HCT116 (cell line): ENCODE measurements at regions not wholly inside any gene's neighbourhood (a gene's known extent, or its start where the extent isn't known, plus 50 kb on each side); places are given as distances from the start of the nearest gene placed in this dataset.

Experiments used
- EZH2phosphoT487 ChIP-seq: fragments of 200-600 bp; IDR thresholded peaks from 2 replicates; pipeline ENCODE4 v1.6.1; 2018; ENCODE audit warnings: antibody characterized with exemption, borderline replicate concordance
- POLR2AphosphoS5 ChIP-seq: IDR thresholded peaks from 2 replicates; pipeline ENCODE4 v1.6.1; 2011; ENCODE audit warnings: mild to moderate bottlenecking, low read depth, low read length, moderate library complexity
- YY1 ChIP-seq: IDR thresholded peaks from 2 replicates; pipeline ENCODE4 v1.6.1; 2011; ENCODE audit warnings: low read length, low read depth, moderate library complexity, mild to moderate bottlenecking; ENCODE audit not compliant: insufficient replicate concordance; ENCODE audit errors: extremely low read depth
- ZNF274 ChIP-seq: fragments of 200-500 bp; sonication (Bioruptor generic); IDR thresholded peaks from 2 replicates; pipeline ENCODE4 v1.6.1; 2014; ENCODE audit warnings: mild to moderate bottlenecking, low read depth, low read length, inconsistent platforms
- TF ChIP-seq, protein P1 (sequence below), 3 experiments: fragments of 200-600 bp in 1 of 3; sonication (generic) in 1 of 3; IDR thresholded peaks in 2 of 3; conservative IDR thresholded peaks in 1 of 3; 2 replicates each; pipeline ENCODE4 v1.5.1; 2012 to 2017; ENCODE audit warnings: low read depth in 2 of 3, low read length in 2 of 3, antibody characterized with exemption in 1 of 3, borderline replicate concordance in 1 of 3, control low read depth in 1 of 3, mild to moderate bottlenecking in 1 of 3, mixed read lengths in 1 of 3, mixed run types in 1 of 3, moderate library complexity in 1 of 3; ENCODE audit not compliant: insufficient read depth in 1 of 3

DNA sequence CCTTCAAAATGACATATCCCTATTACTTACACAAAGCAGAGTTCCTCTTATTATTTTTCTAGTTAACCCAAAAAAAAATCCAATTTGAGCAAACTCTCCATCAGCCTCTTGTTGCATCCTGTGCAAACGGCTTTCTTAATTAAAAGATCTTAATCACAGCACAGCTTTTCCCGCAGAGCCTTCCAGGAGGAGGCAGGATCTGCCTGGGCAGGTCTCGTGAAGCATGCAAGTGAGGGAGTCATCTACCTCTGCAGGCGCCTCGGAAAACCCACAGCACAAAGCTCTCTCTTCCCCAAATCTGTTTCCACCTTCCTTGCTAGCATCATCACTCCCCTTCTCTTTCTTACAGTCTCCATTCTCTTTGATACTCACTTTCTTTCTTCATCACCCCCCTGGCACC, 100.4 kb downstream of the EN1 start:
- TF ChIP-seq, protein P1, sequence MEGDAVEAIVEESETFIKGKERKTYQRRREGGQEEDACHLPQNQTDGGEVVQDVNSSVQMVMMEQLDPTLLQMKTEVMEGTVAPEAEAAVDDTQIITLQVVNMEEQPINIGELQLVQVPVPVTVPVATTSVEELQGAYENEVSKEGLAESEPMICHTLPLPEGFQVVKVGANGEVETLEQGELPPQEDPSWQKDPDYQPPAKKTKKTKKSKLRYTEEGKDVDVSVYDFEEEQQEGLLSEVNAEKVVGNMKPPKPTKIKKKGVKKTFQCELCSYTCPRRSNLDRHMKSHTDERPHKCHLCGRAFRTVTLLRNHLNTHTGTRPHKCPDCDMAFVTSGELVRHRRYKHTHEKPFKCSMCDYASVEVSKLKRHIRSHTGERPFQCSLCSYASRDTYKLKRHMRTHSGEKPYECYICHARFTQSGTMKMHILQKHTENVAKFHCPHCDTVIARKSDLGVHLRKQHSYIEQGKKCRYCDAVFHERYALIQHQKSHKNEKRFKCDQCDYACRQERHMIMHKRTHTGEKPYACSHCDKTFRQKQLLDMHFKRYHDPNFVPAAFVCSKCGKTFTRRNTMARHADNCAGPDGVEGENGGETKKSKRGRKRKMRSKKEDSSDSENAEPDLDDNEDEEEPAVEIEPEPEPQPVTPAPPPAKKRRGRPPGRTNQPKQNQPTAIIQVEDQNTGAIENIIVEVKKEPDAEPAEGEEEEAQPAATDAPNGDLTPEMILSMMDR (IDR thresholded peaks at IDR 0.05 in 2 of 3, conservative IDR thresholded peaks at IDR 0.05 in 1 of 3; ENCODE audit: borderline replicate concordance in 1 of 3, insufficient read depth in 1 of 3, low read depth in 2 of 3, low read length in 2 of 3), result no peak
- TF ChIP-seq EZH2phosphoT487 (no peak), POLR2AphosphoS5 (no peak), YY1 (no peak), ZNF274 (no peak)
